NCI-H460 (cell line): ENCODE measurements at regions not wholly inside any gene's neighbourhood (a gene's known extent, or its start where the extent isn't known, plus 50 kb on each side); places are given as distances from the start of the nearest gene placed in this dataset.
A peak's percentile ranks its signal among the peaks of the same experiment; 100 is the strongest.
"Not testable (repeated sequence)": the region's sequence is repeated elsewhere in the genome, so short reads cannot be mapped to it uniquely, and the experiment has no call there.

Experiments used
- DNase-seq: peaks from one replicate; pipeline ENCODE4 v3.0.0-alpha.2; 2016; ENCODE audit warnings: low read depth; ENCODE audit errors: extremely low read depth

GRCh38 chr6:11891547-11891946 is 112.9 kb upstream of the ADTRP start:
- no peak for DNase-seq

- DNase-seq, result no peak
Measured at GRCh38 chr6:11890849-11891248, 112.2 kb upstream of the ADTRP start.

- no peak for DNase-seq
Measured at GRCh38 chr6:11890209-11890608, 111.6 kb upstream of the ADTRP start.

GRCh38 chr6:11889572-11889971 is 111.0 kb upstream of the ADTRP start:
- no peak for DNase-seq

- no peak for DNase-seq
Measured at GRCh38 chr6:11888727-11889126, 110.1 kb upstream of the ADTRP start.

GRCh38 chr6:11885159-11885558 is 106.6 kb upstream of the ADTRP start:
- no peak for DNase-seq

- not testable (repeated sequence) for DNase-seq
Measured at GRCh38 chr6:11883471-11883870, 104.9 kb upstream of the ADTRP start.

GRCh38 chr6:11880156-11880555 is 101.6 kb upstream of the ADTRP start:
- not testable (repeated sequence) for DNase-seq

GRCh38 chr6:11878735-11879134 is 100.1 kb upstream of the ADTRP start:
- DNase-seq, result no peak

- no peak for DNase-seq
Measured at GRCh38 chr6:11878029-11878428, 99.4 kb upstream of the ADTRP start.

GRCh38 chr6:11876934-11877433 is 98.4 kb upstream of the ADTRP start:
- no peak for DNase-seq

GRCh38 chr6:11875325-11876109 is 96.9 kb upstream of the ADTRP start:
- no peak for DNase-seq

- no peak for DNase-seq
Measured at GRCh38 chr6:11869672-11870340, 91.2 kb upstream of the ADTRP start.

GRCh38 chr6:11868392-11868791 is 89.8 kb upstream of the ADTRP start:
- no peak for DNase-seq

GRCh38 chr6:11865680-11866300 is 87.2 kb upstream of the ADTRP start:
- DNase-seq, result no peak

- no peak for DNase-seq
Measured at GRCh38 chr6:11858439-11858838, 79.8 kb upstream of the ADTRP start.

GRCh38 chr6:11855743-11856142 is 77.1 kb upstream of the ADTRP start:
- no peak for DNase-seq

GRCh38 chr6:11854408-11855165 is 76.0 kb upstream of the ADTRP start:
- DNase-seq, result peak; percentile 20

GRCh38 chr6:11853678-11854407 is 75.2 kb upstream of the ADTRP start:
- DNase-seq, result no peak

GRCh38 chr6:11852061-11852651 is 73.6 kb upstream of the ADTRP start:
- DNase-seq, result no peak
